Endothelial cell of umbilical vein (primary cell): ENCODE measurements at regions not wholly inside any gene's neighbourhood (a gene's known extent, or its start where the extent isn't known, plus 50 kb on each side); places are given as distances from the start of the nearest gene placed in this dataset.

Experiments used
- CTCF ChIP-seq, 2 donors: IDR thresholded peaks; 1 replicate in 1 of 2; 2 replicates in 1 of 2; pipeline ENCODE4 v1.5.1; 2011; ENCODE audit warnings: low read length in 2 of 2, mild to moderate bottlenecking in 2 of 2, moderate library complexity in 2 of 2, control low read depth in 1 of 2, inconsistent platforms in 1 of 2, low read depth in 1 of 2; ENCODE audit not compliant: insufficient read depth in 1 of 2; ENCODE audit errors: extremely low read depth in 1 of 2
- EZH2 ChIP-seq: IDR thresholded peaks from 2 replicates; pipeline ENCODE4 v1.6.1; 2012; ENCODE audit warnings: borderline replicate concordance, low read depth, mild to moderate bottlenecking, moderate library complexity, low read length, inconsistent platforms; ENCODE audit not compliant: severe bottlenecking
- FOS ChIP-seq: IDR thresholded peaks from 2 replicates; pipeline ENCODE4 v1.6.1; 2011; ENCODE audit warnings: mild to moderate bottlenecking, low read length, moderate library complexity, borderline replicate concordance; ENCODE audit not compliant: insufficient read depth
- GATA2 ChIP-seq: IDR thresholded peaks from 2 replicates; pipeline ENCODE4 v1.7.0; 2011; ENCODE audit warnings: low read depth, mild to moderate bottlenecking, moderate library complexity, mixed read lengths, low read length; ENCODE audit not compliant: insufficient read length, insufficient read depth
- JUN ChIP-seq: IDR thresholded peaks from 2 replicates; pipeline ENCODE4 v1.6.1; 2011; ENCODE audit warnings: borderline replicate concordance, low read depth; ENCODE audit not compliant: insufficient read length, insufficient read depth
- POLR2A ChIP-seq: IDR thresholded peaks from 2 replicates; pipeline ENCODE4 v1.6.1; 2012; ENCODE audit warnings: low read depth, mild to moderate bottlenecking, control low read depth, low read length
- POLR2AphosphoS5 ChIP-seq: IDR thresholded peaks from 2 replicates; pipeline ENCODE4 v1.6.1; 2012; ENCODE audit warnings: low read depth, mild to moderate bottlenecking, control low read depth, low read length, moderate library complexity; ENCODE audit not compliant: insufficient read depth

DNA sequence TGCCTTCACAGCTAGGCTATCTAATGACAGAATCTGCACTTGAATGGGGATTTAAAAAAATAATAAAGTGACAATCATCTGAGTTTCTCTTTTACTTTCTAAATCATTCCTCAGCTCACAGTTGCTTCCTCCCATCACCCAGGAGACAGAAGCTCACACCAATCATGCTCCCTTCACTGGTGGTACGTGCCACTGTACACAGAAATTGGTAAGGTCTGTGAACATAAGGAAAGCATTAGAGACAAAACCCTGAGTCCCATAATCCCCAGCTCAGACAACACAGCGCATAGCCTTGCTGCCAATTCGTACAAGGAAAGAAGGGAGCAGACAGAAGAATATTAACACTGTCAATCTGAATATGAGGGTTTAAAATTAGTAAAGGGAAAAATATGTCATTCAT, 133.1 kb downstream of the IDS start:
- TF ChIP-seq JUN (no peak), POLR2AphosphoS5 (no peak), CTCF (IDR thresholded peaks at IDR 0.05; ENCODE audit: extremely low read depth in 1 of 2, insufficient read depth in 1 of 2, low read depth in 1 of 2, low read length in 2 of 2) (no peak), POLR2A (no peak), EZH2 (no peak), GATA2 (no peak), FOS (no peak)
